IMR-90 (cell line): ENCODE measurements at regions not wholly inside any gene's neighbourhood (a gene's known extent, or its start where the extent isn't known, plus 50 kb on each side); places are given as distances from the start of the nearest gene placed in this dataset.

Experiments
- CTCF ChIP-seq: conservative IDR thresholded peaks from 2 replicates; pipeline ENCODE4 v1.5.1; 2012; ENCODE audit warnings: mild to moderate bottlenecking, low read depth, low read length, improper control_type of control experiment
- MAFK ChIP-seq: IDR thresholded peaks from 2 replicates; pipeline ENCODE4 v1.6.1; 2012; ENCODE audit warnings: low read depth, low read length, improper control_type of control experiment
- MAZ ChIP-seq: IDR thresholded peaks from 2 replicates; pipeline ENCODE4 v1.6.1; 2012; ENCODE audit warnings: low read depth, mild to moderate bottlenecking, low read length, improper control_type of control experiment, moderate library complexity, borderline replicate concordance
- NFE2L2 ChIP-seq: fragments of 150-350 bp; IDR thresholded peaks from 2 replicates; pipeline ENCODE4 v1.6.1; 2016; ENCODE audit warnings: low read depth, mild to moderate bottlenecking, low read length
- POLR2A ChIP-seq: IDR thresholded peaks from 2 replicates; pipeline ENCODE4 v1.6.1; 2012; ENCODE audit warnings: mild to moderate bottlenecking, low read depth, low read length
- RCOR1 ChIP-seq: IDR thresholded peaks from 2 replicates; pipeline ENCODE4 v1.6.1; 2012; ENCODE audit warnings: mild to moderate bottlenecking, low read length, improper control_type of control experiment; ENCODE audit not compliant: insufficient replicate concordance
- RFX5 ChIP-seq: IDR thresholded peaks from 2 replicates; pipeline ENCODE4 v1.8.0; 2012; ENCODE audit warnings: low read depth, mild to moderate bottlenecking, low read length, moderate library complexity
- SMC3 ChIP-seq: fragments of 150-350 bp; IDR thresholded peaks from 2 replicates; pipeline ENCODE4 v1.6.1; 2016; ENCODE audit warnings: low read depth, mild to moderate bottlenecking, antibody characterized with exemption, low read length, moderate library complexity

GRCh38 chr13:111968336-111969010, 98.5 kb upstream of the SOX1 start:
- no peak for TF ChIP-seq CTCF
- TF ChIP-seq RFX5, result no peak
- TF ChIP-seq POLR2A, result no peak
- no peak for TF ChIP-seq MAZ
- no peak for TF ChIP-seq NFE2L2
- no peak for TF ChIP-seq SMC3
- TF ChIP-seq RCOR1, result no peak
- TF ChIP-seq MAFK, result no peak
